ENCODE measurements at regions not wholly inside any gene's neighbourhood (a gene's known extent, or its start where the extent isn't known, plus 50 kb on each side); places are given as distances from the start of the nearest gene placed in this dataset.

DNA sequence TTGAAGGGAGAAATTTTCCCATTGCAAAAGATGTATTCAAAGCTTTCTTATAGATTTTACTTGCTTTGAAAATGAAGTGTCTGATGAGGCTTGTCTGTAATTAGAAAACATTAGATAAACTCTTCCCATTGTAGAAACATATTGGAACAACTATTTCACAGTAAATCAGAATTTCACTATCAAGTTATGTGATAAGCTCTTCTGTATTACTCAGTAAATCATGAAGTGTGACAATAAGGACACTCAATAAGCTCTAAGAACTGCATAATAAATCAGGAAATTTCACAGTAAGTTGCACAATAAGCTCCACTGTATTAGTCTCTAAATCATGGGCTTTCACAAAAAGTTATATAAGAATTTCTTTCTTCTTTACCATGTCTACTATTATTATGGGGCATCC is 1546.6 kb downstream of the SLITRK5 start:
- TF ChIP-seq POLR2AphosphoS5 (IDR thresholded peaks at IDR 0.05; ENCODE audit: low read depth, low read length) (no peak), POLR2A (IDR thresholded peaks at IDR 0.05; ENCODE audit: low read depth, low read length) (no peak)

Data from GM12892 (cell line).